DOHH2 (cell line): ENCODE measurements at regions not wholly inside any gene's neighbourhood (a gene's known extent, or its start where the extent isn't known, plus 50 kb on each side); places are given as distances from the start of the nearest gene placed in this dataset.

Experiments used
- H3F3A ChIP-seq: fragments of 200-600 bp; sonication (generic), shearing (Covaris generic); 2 replicates; pipeline ENCODE4 v1.6.0; 2016; ENCODE audit warnings: antibody characterized with exemption, mild to moderate bottlenecking; ENCODE audit not compliant: control insufficient read depth, insufficient read depth
- H3K27ac ChIP-seq: fragments of 200-600 bp; sonication (generic); 2 replicates; pipeline ENCODE4 v1.5.1; 2014; ENCODE audit warnings: low read depth, mild to moderate bottlenecking, low read length, moderate library complexity
- H3K27me3 ChIP-seq: fragments of 200-600 bp; sonication (generic); 2 replicates; pipeline ENCODE4 v1.6.1; 2014; ENCODE audit warnings: mild to moderate bottlenecking, low read length, mixed read lengths; ENCODE audit not compliant: control insufficient read depth
- H3K36me3 ChIP-seq: fragments of 200-600 bp; sonication (generic); 2 replicates; pipeline ENCODE4 v1.6.1; 2014; ENCODE audit warnings: mild to moderate bottlenecking, low read length, moderate library complexity, mixed read lengths; ENCODE audit not compliant: control insufficient read depth
- H3K4me1 ChIP-seq: fragments of 200-600 bp; sonication (generic); 2 replicates; pipeline ENCODE4 v1.6.1; 2014; ENCODE audit warnings: mild to moderate bottlenecking, low read length, mixed read lengths; ENCODE audit not compliant: control insufficient read depth
- H3K4me2 ChIP-seq: fragments of 200-600 bp; sonication (generic); 2 replicates; pipeline ENCODE4 v1.6.0; 2014; ENCODE audit warnings: mild to moderate bottlenecking, low read length, moderate library complexity
- H3K4me3 ChIP-seq: fragments of 200-600 bp; sonication (generic); 2 replicates; pipeline ENCODE4 v1.5.1; 2014; ENCODE audit warnings: mild to moderate bottlenecking, low read length, mixed read lengths
- H3K79me2 ChIP-seq: fragments of 200-600 bp; sonication (generic); 2 replicates; pipeline ENCODE4 v1.6.1; 2014; ENCODE audit warnings: mild to moderate bottlenecking, low read length, mixed read lengths; ENCODE audit not compliant: control insufficient read depth
- H3K9me2 ChIP-seq: fragments of 200-600 bp; sonication (generic); replicated peaks from 2 replicates; pipeline ENCODE4 v1.6.1; 2014; ENCODE audit warnings: mild to moderate bottlenecking, low read length, mixed read lengths; ENCODE audit not compliant: control insufficient read depth
- H3K9me3 ChIP-seq: fragments of 200-600 bp; sonication (generic); 2 replicates; pipeline ENCODE4 v1.6.1; 2014; ENCODE audit warnings: antibody characterized with exemption, low read length, mixed read lengths; ENCODE audit not compliant: control insufficient read depth, insufficient read depth
- H4K20me1 ChIP-seq: fragments of 200-600 bp; sonication (generic); 2 replicates; pipeline ENCODE4 v1.6.0; 2014; ENCODE audit warnings: low read depth, mild to moderate bottlenecking, antibody characterized with exemption, low read length, moderate library complexity; ENCODE audit not compliant: control insufficient read depth, insufficient read depth
- EZH2phosphoT487 ChIP-seq: fragments of 200-600 bp; sonication (generic); IDR thresholded peaks from 2 replicates; pipeline ENCODE4 v1.6.1; 2017; ENCODE audit warnings: borderline replicate concordance, mild to moderate bottlenecking, antibody characterized with exemption, low read length, moderate library complexity, mixed read lengths
- TF ChIP-seq, protein P1 (sequence below): fragments of 200-600 bp; sonication (generic); IDR thresholded peaks from one replicate; pipeline ENCODE4 v1.5.1; 2014; ENCODE audit warnings: antibody characterized with exemption, mild to moderate bottlenecking, low read depth, low read length; ENCODE audit not compliant: poor library complexity, severe bottlenecking

- TF ChIP-seq, protein P1, sequence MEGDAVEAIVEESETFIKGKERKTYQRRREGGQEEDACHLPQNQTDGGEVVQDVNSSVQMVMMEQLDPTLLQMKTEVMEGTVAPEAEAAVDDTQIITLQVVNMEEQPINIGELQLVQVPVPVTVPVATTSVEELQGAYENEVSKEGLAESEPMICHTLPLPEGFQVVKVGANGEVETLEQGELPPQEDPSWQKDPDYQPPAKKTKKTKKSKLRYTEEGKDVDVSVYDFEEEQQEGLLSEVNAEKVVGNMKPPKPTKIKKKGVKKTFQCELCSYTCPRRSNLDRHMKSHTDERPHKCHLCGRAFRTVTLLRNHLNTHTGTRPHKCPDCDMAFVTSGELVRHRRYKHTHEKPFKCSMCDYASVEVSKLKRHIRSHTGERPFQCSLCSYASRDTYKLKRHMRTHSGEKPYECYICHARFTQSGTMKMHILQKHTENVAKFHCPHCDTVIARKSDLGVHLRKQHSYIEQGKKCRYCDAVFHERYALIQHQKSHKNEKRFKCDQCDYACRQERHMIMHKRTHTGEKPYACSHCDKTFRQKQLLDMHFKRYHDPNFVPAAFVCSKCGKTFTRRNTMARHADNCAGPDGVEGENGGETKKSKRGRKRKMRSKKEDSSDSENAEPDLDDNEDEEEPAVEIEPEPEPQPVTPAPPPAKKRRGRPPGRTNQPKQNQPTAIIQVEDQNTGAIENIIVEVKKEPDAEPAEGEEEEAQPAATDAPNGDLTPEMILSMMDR, result no peak
- TF ChIP-seq EZH2phosphoT487, result no peak
- Histone ChIP-seq H3K36me3 (no peaks in the 10 kb centered on the region), H4K20me1 (no peaks in the 10 kb centered on the region), H3K27ac (no peak overlapping the region), H3K9me2 (no peaks in the 10 kb centered on the region), H3K27me3 (no peaks in the 10 kb centered on the region), H3K4me2 (no peak overlapping the region), H3K4me1 (no peaks in the 10 kb centered on the region), H3K4me3 (no peak overlapping the region), H3F3A (no peaks in the 10 kb centered on the region), H3K9me3 (no peaks in the 10 kb centered on the region), H3K79me2 (no peaks in the 10 kb centered on the region)
Measured at GRCh38 chr11:111035746-111036145, 209.8 kb upstream of the POU2AF2 start.

DNA sequence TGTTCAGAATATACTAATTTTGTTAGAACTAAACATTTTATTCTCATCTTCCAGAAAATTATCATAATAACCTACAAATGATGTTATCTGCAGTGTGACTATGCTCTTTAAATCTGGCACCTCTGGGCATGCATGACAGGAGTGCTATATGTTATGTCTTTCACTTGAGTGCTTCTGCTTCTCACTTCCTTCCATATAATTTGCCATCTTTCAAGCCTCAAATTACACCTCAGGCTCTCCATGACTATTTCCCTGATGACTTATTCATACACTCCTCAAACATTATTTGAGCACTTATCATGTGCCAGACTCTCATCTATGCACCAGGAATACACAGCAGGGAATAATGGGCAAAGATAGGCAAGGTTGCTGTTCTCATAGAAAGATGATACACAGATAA lies 219.3 kb upstream of the POU2AF2 start:
- H3K79me2 ChIP-seq, result no peaks in the 10 kb centered on the region
- 0 out of 2 replicates have a peak, but pooled peaks cover 2% of the 10 kb centered on the region for H3K9me2 ChIP-seq
- no peaks in the 10 kb centered on the region for H3K9me3 ChIP-seq
- no peak for TF ChIP-seq EZH2phosphoT487
- TF ChIP-seq, protein P1, result no peak
- H3K4me2 ChIP-seq, result no peak overlapping the region
- H3K4me1 ChIP-seq, result peaks cover 5% of the 10 kb centered on the region
- no peak overlapping the region for H3K4me3 ChIP-seq
- no peaks in the 10 kb centered on the region for H3K27me3 ChIP-seq
- H3F3A ChIP-seq, result no peaks in the 10 kb centered on the region
- no peaks in the 10 kb centered on the region for H3K36me3 ChIP-seq
- no peak overlapping the region for H3K27ac ChIP-seq
- H4K20me1 ChIP-seq, result no peaks in the 10 kb centered on the region

DNA sequence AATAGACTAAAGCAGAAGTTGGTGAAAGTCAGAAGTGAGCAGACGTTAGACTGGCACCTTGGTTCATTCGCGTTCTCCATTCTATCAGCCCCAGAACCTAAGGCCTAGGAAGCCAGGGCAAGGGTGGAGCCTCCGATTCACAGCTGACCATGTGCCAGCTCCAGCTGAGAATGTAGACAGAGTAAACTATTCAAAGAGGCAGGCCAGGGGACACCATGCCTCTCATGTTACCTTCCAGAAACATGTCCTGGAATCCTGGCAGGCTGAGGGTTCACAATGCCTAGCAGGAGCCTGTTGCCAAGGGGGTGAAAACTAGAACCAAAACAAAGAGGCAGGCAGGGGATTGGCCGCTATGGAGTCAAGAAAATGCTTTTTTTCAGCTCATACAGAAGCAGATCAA lies 224.4 kb upstream of the POU2AF2 start:
- Histone ChIP-seq H3K4me1 (peaks cover 2% of the 10 kb centered on the region), H3K27me3 (no peaks in the 10 kb centered on the region), H3K4me3 (no peak overlapping the region), H3K36me3 (no peaks in the 10 kb centered on the region), H3K79me2 (no peaks in the 10 kb centered on the region), H3K9me2 (no peaks in the 10 kb centered on the region), H3K27ac (no peak overlapping the region), H3F3A (no peaks in the 10 kb centered on the region), H3K4me2 (no peak overlapping the region), H4K20me1 (no peaks in the 10 kb centered on the region), H3K9me3 (no peaks in the 10 kb centered on the region)
- TF ChIP-seq, protein P1, result no peak
- TF ChIP-seq EZH2phosphoT487, result no peak
